Activated naive CD8-positive, alpha-beta T cell treated with anti-CD3 and anti-CD28 coated beads, Interleukin-2, amount 10 ng/mL, durations not matched to agents 7 days and 5 days (primary cell): ENCODE measurements at regions not wholly inside any gene's neighbourhood (a gene's known extent, or its start where the extent isn't known, plus 50 kb on each side); places are given as distances from the start of the nearest gene placed in this dataset.

ENCODE experiments used
- ATAC-seq: fragments of 150-1000 bp; cut with Tn5 transposase; one replicate; pipeline ENCODE4 v1.10.0; 2021; ENCODE audit warnings: low read depth, moderate library complexity
- POLR2A ChIA-PET: fragments of 350-600 bp; sonication (Branson Sonifier 250); formaldehyde crosslinking; loops from one replicate; lab custom pipeline; 2021; ENCODE audit warnings: antibody characterized with exemption; lab: Charles Lee
- DNase-seq: peaks from one replicate; pipeline ENCODE4 v3.0.0; 2021
- H3K27ac Mint-ChIP-seq: one replicate; pipeline ENCODE4 v1.8.0; 2022; ENCODE audit warnings: mild to moderate bottlenecking, mixed read lengths
- H3K27me3 Mint-ChIP-seq: one replicate; pipeline ENCODE4 v1.8.0; 2022; ENCODE audit warnings: mild to moderate bottlenecking, moderate library complexity, mixed read lengths
- H3K36me3 Mint-ChIP-seq: one replicate; pipeline ENCODE4 v1.8.0; 2021; ENCODE audit warnings: mild to moderate bottlenecking, mixed read lengths
- H3K4me1 Mint-ChIP-seq: one replicate; pipeline ENCODE4 v1.8.0; 2021; ENCODE audit warnings: mixed read lengths
- H3K4me3 Mint-ChIP-seq: one replicate; pipeline ENCODE4 v1.8.0; 2022; ENCODE audit warnings: mild to moderate bottlenecking, moderate library complexity, mixed read lengths
- H3K9me3 Mint-ChIP-seq: one replicate; pipeline ENCODE4 v1.8.0; 2021; ENCODE audit warnings: mixed read lengths

- POLR2A ChIA-PET, result interaction anchor here (0.6 kb wide), 1 partner anchor 232 kb away, joined by 4 read pairs; no protein-coding TSS in a partner anchor
- peaks cover 10% of the 10 kb centered on the region for H3K36me3 Mint-ChIP-seq
- peaks cover 12% of the 10 kb centered on the region for H3K9me3 Mint-ChIP-seq
- H3K27me3 Mint-ChIP-seq, result no peaks in the 10 kb centered on the region
- ATAC-seq (peak; percentile 33), DNase-seq (no peak)
- peak overlapping the region; percentile 15 for H3K4me3 Mint-ChIP-seq
- peaks cover 29% of the 10 kb centered on the region for H3K4me1 Mint-ChIP-seq
- no peak overlapping the region for H3K27ac Mint-ChIP-seq
Measured at GRCh38 chr1:108063703-108064102, 98.7 kb upstream of the VAV3 start.

DNA sequence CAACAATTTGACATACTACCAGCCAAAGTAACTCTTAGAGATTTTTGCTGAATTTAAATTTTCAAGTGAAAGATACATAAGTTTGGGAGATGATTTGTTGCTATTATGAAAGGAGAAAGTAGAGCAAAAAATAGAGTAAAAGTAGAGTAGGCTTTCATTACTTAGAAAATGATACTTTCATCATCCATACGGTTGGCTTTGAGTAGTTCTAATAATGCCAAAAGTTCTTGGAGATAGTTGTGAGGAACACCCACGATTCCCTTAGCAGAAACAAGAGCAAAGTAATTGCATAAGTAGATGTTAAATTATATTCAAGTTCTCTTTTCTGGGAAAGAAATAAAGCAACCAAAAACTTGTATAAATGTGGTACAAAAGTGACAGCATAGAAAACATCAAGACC is 95.0 kb upstream of the VAV3 start:
- H3K36me3 Mint-ChIP-seq, result peaks cover 9% of the 10 kb centered on the region
- peaks cover 12% of the 10 kb centered on the region for H3K9me3 Mint-ChIP-seq
- DNase-seq (no peak), ATAC-seq (no peak)
- H3K4me1 Mint-ChIP-seq, result peaks cover 22% of the 10 kb centered on the region
- H3K27ac Mint-ChIP-seq, result no peak overlapping the region
- POLR2A ChIA-PET, result no interaction called here
- H3K27me3 Mint-ChIP-seq, result no peaks in the 10 kb centered on the region
- no peak overlapping the region for H3K4me3 Mint-ChIP-seq

- peaks cover 4% of the 10 kb centered on the region for H3K36me3 Mint-ChIP-seq
- DNase-seq, result no peak
- H3K27ac Mint-ChIP-seq, result no peak overlapping the region
- POLR2A ChIA-PET, result no interaction called here
- H3K9me3 Mint-ChIP-seq, result peaks cover 3% of the 10 kb centered on the region
- no peak overlapping the region for H3K4me3 Mint-ChIP-seq
- H3K4me1 Mint-ChIP-seq, result peaks cover 4% of the 10 kb centered on the region
- no peaks in the 10 kb centered on the region for H3K27me3 Mint-ChIP-seq
- ATAC-seq, result no peak
Measured at GRCh38 chr1:108057541-108057940, 92.6 kb upstream of the VAV3 start.

- H3K36me3 Mint-ChIP-seq, result peaks cover under 1% of the 10 kb centered on the region
- no peak overlapping the region for H3K4me3 Mint-ChIP-seq
- POLR2A ChIA-PET, result no interaction called here
- H3K4me1 Mint-ChIP-seq, result peaks cover 4% of the 10 kb centered on the region
- H3K27me3 Mint-ChIP-seq, result no peaks in the 10 kb centered on the region
- DNase-seq (no peak), ATAC-seq (no peak)
- no peak overlapping the region for H3K27ac Mint-ChIP-seq
- peaks cover under 1% of the 10 kb centered on the region for H3K9me3 Mint-ChIP-seq
Measured at GRCh38 chr1:108056436-108056990, 91.5 kb upstream of the VAV3 start.

GRCh38 chr1:108055387-108055786 is 90.4 kb upstream of the VAV3 start:
- DNase-seq, result no peak
- no peaks in the 10 kb centered on the region for H3K9me3 Mint-ChIP-seq
- H3K4me1 Mint-ChIP-seq, result peaks cover 13% of the 10 kb centered on the region
- no peaks in the 10 kb centered on the region for H3K36me3 Mint-ChIP-seq
- POLR2A ChIA-PET, result no interaction called here
- ATAC-seq, result no peak
- H3K27me3 Mint-ChIP-seq, result no peaks in the 10 kb centered on the region
- H3K27ac Mint-ChIP-seq, result no peak overlapping the region
- no peak overlapping the region for H3K4me3 Mint-ChIP-seq

DNA sequence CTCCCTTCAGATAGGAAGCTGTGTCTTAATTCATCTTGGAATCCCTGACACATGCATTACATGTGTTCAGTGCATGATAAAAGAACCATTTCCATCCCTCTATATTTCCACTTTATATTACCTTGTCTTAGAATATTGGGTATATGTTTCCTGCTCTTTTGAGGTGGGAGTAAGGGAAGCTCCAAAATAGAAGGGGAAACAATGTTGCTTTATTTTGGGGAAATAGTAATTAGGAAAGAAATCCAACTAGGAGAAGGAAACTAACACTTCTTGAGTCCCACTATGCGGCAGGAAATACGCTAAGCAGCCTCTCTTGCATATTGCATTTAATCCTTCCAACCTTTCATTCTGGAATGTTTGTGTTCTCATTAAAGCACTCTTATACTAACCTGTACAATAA is 89.4 kb upstream of the VAV3 start:
- H3K36me3 Mint-ChIP-seq, result no peaks in the 10 kb centered on the region
- no peak for DNase-seq
- H3K4me1 Mint-ChIP-seq, result peaks cover 21% of the 10 kb centered on the region
- ATAC-seq, result no peak
- H3K27ac Mint-ChIP-seq, result no peak overlapping the region
- no peaks in the 10 kb centered on the region for H3K9me3 Mint-ChIP-seq
- POLR2A ChIA-PET, result no interaction called here
- H3K4me3 Mint-ChIP-seq, result no peak overlapping the region
- H3K27me3 Mint-ChIP-seq, result no peaks in the 10 kb centered on the region

DNA sequence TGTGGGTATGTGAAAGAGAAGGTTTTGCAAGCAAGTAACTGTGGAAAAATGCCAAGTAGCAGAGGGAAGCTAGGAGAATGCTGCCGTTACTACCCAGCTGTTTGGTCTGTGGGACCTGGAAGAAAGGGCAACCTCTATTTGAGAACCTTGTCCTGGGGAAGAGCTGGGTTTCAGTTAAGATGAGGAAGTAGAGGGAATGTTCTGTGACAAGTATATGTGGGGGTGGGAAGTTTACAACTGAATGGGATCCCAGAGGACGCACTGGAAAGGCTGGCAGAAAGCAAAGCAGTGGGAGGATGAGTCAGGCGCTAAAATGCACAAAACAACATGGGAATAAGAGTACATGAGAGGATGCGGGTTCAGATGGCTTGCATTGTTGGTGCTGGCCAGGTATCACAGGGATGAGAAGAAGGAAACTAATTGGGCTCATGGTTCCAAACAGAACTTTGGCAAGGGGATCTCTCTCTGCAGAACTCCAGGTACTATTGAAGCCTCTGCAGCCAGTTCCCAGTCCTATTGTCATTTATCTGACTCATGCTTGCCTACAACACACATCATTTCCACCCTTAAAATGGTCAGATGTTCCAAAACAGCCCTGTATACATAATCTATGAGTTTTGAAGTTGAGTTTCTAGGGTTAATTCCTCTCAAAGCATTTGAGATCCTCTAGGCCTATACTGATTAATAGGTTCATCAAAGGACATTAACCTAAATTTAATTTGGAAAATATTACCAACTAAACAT is 88.5 kb upstream of the VAV3 start:
- Mint-ChIP-seq H3K9me3 (no peaks in the 10 kb centered on the region), H3K4me3 (no peak overlapping the region), H3K27me3 (no peaks in the 10 kb centered on the region), H3K4me1 (peaks cover 27% of the 10 kb centered on the region), H3K27ac (no peak overlapping the region), H3K36me3 (no peaks in the 10 kb centered on the region)
- no peak for ATAC-seq
- POLR2A ChIA-PET, result no interaction called here
- no peak for DNase-seq

DNA sequence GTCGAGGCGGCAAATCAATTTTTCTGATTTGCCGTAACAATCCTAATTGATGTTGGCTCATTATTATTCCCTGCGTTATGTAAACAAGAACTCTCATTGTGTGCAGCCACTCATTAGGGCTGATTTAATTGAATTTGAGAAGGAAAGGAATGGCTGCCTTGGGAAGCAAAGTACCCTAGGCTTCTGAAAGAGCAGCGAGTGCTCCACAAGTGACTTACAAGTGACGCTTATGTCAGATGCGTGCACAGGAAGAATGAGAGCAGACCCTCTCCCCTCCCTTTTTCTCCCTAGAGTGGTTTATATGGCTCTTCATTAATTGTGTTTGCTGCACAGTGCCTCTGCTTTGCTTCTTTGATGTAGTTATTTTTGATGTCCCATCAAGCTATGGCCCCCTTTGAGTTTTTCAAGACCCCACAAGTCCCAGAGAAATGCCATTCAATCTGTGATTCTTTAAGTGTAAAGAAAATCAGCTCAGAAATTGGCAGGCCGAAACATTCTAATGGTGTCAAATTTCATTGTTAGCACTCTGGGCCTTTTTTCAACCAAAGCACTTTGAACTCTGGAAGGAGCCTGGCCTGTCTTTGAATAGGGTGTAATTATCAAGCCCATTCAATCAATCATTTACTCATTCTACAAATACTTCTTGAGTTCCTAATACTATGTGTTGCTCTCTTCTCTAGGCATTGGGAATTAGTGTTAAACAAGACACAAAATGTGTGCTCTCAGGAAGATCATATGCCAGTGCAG is 86.8 kb upstream of the VAV3 start:
- POLR2A ChIA-PET, result interaction anchor here (0.7 to 1.0 kb wide), 2 partner anchors 10 to 87 kb away, joined by 3 read pairs; partner anchors contain the start of gene VAV3
- Mint-ChIP-seq H3K36me3 (no peaks in the 10 kb centered on the region), H3K4me3 (no peak overlapping the region), H3K4me1 (peaks cover 24% of the 10 kb centered on the region), H3K27me3 (no peaks in the 10 kb centered on the region), H3K27ac (no peak overlapping the region), H3K9me3 (no peaks in the 10 kb centered on the region)
- DNase-seq (no peak), ATAC-seq (no peak)

DNA sequence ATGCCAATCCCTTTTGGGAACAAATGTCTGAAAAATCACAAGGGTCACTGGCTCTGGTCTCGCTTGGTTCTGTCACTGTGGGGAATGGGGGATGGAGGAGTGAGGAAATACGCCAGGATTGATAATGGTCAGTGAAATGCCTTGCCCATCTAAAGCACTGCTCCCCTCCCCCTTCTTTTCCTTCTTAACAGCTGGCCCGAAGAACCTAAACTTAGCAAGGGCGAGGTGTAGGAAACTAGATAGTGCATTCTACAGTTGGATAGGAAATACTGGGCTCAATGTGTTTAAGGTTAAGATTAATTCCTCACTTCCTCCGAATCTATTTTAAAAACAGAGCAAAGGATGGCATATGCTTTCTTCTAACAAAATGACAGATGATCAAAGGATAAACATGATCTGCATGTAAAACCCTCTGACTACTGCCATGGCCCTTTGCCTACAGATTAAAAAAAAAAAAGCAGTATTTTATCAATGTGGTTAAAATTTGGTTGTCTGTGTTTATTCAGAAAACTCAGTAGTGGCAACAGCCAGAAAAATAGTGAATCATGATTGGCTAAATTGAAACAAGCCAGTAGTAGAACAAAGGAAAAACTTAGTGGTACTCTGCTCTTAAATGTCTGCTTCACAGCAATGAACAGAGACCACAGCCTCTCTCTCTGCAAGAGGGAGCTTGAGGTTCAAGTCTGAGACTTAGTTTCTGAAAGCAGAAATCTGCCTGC is 86.1 kb upstream of the VAV3 start:
- peak; percentile 68 for ATAC-seq
- Mint-ChIP-seq H3K9me3 (no peaks in the 10 kb centered on the region), H3K4me1 (peaks cover 24% of the 10 kb centered on the region), H3K36me3 (no peaks in the 10 kb centered on the region), H3K4me3 (peak overlapping the region; percentile 56), H3K27me3 (no peaks in the 10 kb centered on the region), H3K27ac (peak overlapping the region; percentile 31)
- DNase-seq, result no peak
- POLR2A ChIA-PET, result interaction anchor here (1.0 kb wide), 1 partner anchor 87 kb away, joined by 3 read pairs; the partner anchor contains the start of gene VAV3

DNA sequence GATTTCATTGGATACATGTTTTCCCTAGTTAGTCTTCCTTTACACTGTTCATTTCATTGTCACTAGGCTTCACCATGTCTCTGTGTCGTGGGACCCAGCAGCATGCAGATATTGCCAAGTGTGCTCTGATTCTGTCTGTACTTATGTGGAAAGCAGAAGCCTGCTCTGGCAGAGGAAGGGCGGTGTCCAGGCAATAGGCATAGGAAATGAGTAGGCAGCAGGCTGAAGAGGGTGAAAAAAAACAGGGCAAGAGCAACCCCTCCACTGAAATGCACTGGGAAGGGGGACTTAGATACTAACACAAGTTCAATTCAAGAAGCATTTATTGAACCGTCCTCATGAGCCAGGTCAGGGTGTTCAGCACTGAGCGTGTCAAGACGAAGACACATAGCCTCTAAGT is 85.2 kb upstream of the VAV3 start:
- peak overlapping the region; percentile 4 for H3K4me3 Mint-ChIP-seq
- no peaks in the 10 kb centered on the region for H3K27me3 Mint-ChIP-seq
- peaks cover 2% of the 10 kb centered on the region for H3K36me3 Mint-ChIP-seq
- H3K4me1 Mint-ChIP-seq, result peaks cover 26% of the 10 kb centered on the region
- no peak for DNase-seq
- POLR2A ChIA-PET, result no interaction called here
- peak; percentile 13 for ATAC-seq
- H3K27ac Mint-ChIP-seq, result no peak overlapping the region
- H3K9me3 Mint-ChIP-seq, result no peaks in the 10 kb centered on the region

DNA sequence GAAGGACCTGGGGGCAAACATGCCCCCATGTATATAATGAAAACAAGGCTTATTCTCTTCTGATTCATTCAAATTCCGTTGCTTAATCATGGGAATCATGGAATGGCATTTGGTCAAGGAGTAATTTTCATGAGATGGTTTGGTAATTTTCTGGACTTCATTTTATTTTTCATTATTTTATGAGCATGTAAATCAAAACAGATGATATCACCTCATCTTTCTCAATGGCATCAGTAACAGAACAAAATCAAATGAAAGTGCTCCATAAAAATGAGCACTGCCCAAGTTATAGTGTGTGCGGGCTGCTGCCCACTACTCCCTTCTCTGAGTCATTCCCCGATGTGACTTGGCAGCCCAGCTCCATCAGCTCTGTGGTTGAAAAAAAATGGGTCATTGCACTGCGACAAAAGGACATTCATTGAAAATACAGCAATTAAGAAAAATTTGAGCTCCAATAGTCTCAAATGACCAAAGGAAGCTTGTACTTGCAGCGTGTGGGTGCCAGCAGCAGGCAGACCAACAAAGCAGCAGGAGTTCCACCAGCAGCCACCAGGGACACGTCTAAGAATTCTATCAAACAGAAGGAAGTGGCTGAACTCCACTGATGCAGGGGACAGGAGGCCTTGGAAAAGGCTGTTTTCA is 84.3 kb upstream of the VAV3 start:
- Mint-ChIP-seq H3K36me3 (peaks cover 5% of the 10 kb centered on the region), H3K4me1 (peaks cover 30% of the 10 kb centered on the region), H3K9me3 (no peaks in the 10 kb centered on the region), H3K4me3 (no peak overlapping the region), H3K27me3 (no peaks in the 10 kb centered on the region), H3K27ac (no peak overlapping the region)
- POLR2A ChIA-PET, result no interaction called here
- no peak for DNase-seq
- no peak for ATAC-seq

GRCh38 chr1:108048301-108049177 is 83.6 kb upstream of the VAV3 start:
- H3K36me3 Mint-ChIP-seq, result peaks cover 10% of the 10 kb centered on the region
- H3K27me3 Mint-ChIP-seq, result no peaks in the 10 kb centered on the region
- H3K4me1 Mint-ChIP-seq, result peaks cover 36% of the 10 kb centered on the region
- H3K4me3 Mint-ChIP-seq, result no peak overlapping the region
- no peak for DNase-seq
- ATAC-seq, result no peak
- no peak overlapping the region for H3K27ac Mint-ChIP-seq
- H3K9me3 Mint-ChIP-seq, result no peaks in the 10 kb centered on the region
- POLR2A ChIA-PET, result interaction anchor here (0.6 kb wide), 1 partner anchor 267 kb away, joined by 3 read pairs; no protein-coding TSS in a partner anchor
